ACHN (cell line): ENCODE measurements at regions not wholly inside any gene's neighbourhood (a gene's known extent, or its start where the extent isn't known, plus 50 kb on each side); places are given as distances from the start of the nearest gene placed in this dataset.

Experiments
- DNase-seq: peaks from one replicate; pipeline ENCODE4 v3.0.0-alpha.2; 2015
- in situ Hi-C: cut with HindIII; loops from 2 replicates; pipeline ENCODE4 v1.10.0; 2017; ENCODE audit warnings: low sequenced_read_pairs, low pct_ligation_motif_present, low pct_unique_long_range_greater_than_20kb

DNA sequence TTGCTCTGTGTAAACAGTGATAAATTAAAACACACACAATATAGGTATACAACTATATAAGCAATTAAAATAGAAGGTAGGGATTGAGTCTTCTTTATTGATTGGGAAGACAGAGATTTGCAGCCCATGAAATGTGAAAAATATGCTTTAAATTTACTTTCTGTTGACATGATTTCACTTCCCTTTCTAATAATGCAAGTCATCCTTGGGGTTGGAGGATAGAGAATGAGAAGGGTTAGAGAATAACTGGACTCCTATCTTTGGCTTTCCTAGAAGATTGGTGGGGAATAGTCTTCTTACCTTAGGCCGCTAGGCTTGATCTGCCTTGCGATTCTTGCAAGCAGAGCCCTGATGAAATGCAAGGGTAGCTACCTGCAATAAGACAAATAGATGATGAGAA lies 339.8 kb downstream of the NYAP2 start:
- DNase-seq = no peak
- in situ Hi-C loops = no loop called here

- in situ Hi-C loops = no loop called here
- DNase-seq = no peak
Measured at GRCh38 chr2:225738735-225739134, 339.2 kb downstream of the NYAP2 start.

- in situ Hi-C loops = no loop called here
Measured at GRCh38 chr2:225737556-225737955, 338.0 kb downstream of the NYAP2 start.

DNA sequence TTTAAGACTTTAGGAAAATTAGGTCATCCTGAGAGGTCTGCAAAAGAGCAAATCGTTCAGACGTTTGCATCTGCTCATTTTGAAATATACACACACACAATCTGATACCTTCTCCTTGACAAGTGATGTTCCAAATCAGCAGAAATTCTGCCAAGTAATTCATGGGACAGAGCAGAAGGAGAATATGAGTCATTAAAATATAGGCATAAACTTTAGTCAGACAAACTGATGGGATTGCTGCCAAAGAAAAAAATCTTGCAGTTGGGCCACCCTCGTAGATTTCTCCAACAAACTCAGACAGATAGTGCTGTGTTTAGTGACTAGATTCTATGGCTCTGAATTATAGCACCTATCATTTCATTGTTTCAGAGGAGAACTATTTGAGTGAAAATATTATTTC lies 336.3 kb downstream of the NYAP2 start:
- in situ Hi-C loops = no loop called here
- peak; percentile 16 for DNase-seq

More at GRCh38 chr2:225737556-225737955, 338.0 kb downstream of the NYAP2 start:
- no peak for DNase-seq

GRCh38 chr2:225725726-225726125 lies 326.2 kb downstream of the NYAP2 start:
- in situ Hi-C loops = no loop called here
- no peak for DNase-seq
